Astrocyte of the spinal cord (primary cell): ENCODE measurements at regions not wholly inside any gene's neighbourhood (a gene's known extent, or its start where the extent isn't known, plus 50 kb on each side); places are given as distances from the start of the nearest gene placed in this dataset.
A peak's percentile ranks its signal among the peaks of the same experiment; 100 is the strongest.

Experiments
- DNase-seq: peaks from one replicate; pipeline ENCODE4 v3.0.0; 2011; ENCODE audit warnings: low read depth, low spot score
- H3K4me3 ChIP-seq: 2 replicates; pipeline ENCODE4 v1.5.1; 2011; ENCODE audit warnings: low read depth, mild to moderate bottlenecking, low read length, moderate library complexity
- in situ Hi-C: cut with HindIII; loops from 2 replicates; pipeline ENCODE4 v1.10.0; 2017; ENCODE audit warnings: low sequenced_read_pairs
- TF ChIP-seq, protein P1 (sequence below): IDR thresholded peaks from 2 replicates; pipeline ENCODE4 v1.5.1; 2012; ENCODE audit warnings: low read depth, mild to moderate bottlenecking, low read length, inconsistent platforms

DNA sequence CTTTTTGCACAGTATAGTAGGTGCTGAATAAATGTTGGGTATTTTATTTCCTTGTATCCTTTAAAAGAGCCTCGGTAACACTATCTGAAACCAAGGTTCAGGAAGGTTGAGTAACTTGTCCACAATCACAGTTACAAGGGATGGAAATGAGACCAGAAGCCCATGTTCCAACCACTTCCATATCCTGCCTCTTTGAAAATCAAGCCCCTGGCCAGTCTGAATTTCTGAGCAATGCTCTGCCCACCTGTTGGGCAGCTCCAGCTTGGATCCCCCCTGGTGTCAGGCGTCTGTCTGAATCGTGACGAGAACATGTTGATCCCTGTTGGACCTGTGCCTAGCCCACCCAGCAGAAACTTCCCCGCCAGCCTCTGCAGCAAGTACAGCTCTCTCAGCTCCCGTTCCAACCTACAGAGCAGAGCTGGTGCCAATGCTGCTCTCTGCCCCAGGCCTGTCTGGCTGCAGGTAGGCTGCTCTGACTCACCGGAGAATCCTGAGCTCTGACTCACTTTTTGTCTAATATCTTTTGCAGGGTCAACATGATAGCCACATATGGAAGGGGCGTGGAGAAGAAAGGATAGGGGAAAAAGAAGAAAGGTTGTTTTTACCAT lies 595.5 kb downstream of the INHBA start:
- in situ Hi-C loops, result no loop called here
- TF ChIP-seq, protein P1, sequence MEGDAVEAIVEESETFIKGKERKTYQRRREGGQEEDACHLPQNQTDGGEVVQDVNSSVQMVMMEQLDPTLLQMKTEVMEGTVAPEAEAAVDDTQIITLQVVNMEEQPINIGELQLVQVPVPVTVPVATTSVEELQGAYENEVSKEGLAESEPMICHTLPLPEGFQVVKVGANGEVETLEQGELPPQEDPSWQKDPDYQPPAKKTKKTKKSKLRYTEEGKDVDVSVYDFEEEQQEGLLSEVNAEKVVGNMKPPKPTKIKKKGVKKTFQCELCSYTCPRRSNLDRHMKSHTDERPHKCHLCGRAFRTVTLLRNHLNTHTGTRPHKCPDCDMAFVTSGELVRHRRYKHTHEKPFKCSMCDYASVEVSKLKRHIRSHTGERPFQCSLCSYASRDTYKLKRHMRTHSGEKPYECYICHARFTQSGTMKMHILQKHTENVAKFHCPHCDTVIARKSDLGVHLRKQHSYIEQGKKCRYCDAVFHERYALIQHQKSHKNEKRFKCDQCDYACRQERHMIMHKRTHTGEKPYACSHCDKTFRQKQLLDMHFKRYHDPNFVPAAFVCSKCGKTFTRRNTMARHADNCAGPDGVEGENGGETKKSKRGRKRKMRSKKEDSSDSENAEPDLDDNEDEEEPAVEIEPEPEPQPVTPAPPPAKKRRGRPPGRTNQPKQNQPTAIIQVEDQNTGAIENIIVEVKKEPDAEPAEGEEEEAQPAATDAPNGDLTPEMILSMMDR, result no peak
- no peak overlapping the region for H3K4me3 ChIP-seq
- peak; percentile 38 for DNase-seq

DNA sequence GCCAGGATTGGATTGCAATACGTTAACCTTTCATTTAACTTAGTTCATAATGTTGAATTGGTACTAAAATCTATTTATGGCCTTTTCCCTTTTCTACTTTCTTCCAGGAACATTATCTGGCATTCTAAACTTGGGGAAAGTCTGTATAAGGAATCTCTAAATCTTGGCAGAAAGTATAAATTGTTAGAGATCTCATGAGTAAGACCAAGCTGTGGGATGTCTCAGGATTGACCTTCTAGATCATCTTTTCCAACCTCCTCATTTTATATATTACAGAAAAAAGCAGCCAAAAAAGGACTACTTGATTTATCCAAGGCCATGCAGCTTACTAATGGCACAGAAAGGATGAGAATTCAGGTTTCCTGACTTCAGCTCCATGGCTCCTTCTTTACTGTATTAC lies 598.3 kb downstream of the INHBA start:
- no peak overlapping the region for H3K4me3 ChIP-seq
- DNase-seq, result no peak
- in situ Hi-C loops, result no loop called here
- TF ChIP-seq, protein P1, result no peak

DNA sequence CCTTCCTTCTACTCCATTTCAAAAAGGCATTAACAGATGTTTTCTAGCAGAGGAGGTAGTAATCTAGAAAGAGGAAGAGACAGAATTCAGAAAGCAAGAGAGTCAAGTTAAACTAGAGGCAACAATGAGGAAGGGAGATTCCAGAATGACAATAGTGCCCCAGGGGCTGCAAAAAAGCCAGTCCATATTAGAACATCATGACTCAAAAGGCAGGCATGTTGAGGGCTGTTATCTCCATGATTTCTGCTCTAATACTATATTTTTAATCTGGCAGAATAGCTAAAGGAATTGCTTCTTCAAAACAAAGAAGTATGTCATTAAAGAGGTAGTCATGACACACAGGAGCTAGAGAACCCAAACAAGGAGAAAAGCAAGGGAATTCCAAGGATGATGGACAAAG lies 599.6 kb downstream of the INHBA start:
- in situ Hi-C loops, result no loop called here
- TF ChIP-seq, protein P1, result no peak
- H3K4me3 ChIP-seq, result no peak overlapping the region
- DNase-seq, result no peak

DNA sequence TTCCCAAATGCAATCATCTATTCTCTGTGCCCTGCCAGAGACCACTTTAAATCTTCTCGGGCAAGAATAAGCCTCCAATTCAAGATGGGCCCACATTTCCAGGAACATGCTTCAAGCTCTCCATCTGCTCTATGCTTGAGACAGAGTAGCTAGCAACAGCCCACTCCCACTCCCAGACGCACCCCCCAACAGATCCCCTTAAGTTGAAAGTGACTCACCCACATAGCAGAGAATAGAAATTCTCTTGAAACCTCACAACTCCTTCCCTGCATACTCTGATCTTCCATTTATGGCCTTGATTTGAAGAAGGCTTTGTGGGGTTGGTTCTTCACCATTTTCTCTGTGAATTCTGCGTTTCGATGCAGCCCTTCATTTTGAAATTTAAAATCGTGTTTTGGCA lies 604.0 kb downstream of the INHBA start:
- in situ Hi-C loops, result no loop called here
- no peak for DNase-seq
- no peak overlapping the region for H3K4me3 ChIP-seq
- TF ChIP-seq, protein P1, result no peak

DNA sequence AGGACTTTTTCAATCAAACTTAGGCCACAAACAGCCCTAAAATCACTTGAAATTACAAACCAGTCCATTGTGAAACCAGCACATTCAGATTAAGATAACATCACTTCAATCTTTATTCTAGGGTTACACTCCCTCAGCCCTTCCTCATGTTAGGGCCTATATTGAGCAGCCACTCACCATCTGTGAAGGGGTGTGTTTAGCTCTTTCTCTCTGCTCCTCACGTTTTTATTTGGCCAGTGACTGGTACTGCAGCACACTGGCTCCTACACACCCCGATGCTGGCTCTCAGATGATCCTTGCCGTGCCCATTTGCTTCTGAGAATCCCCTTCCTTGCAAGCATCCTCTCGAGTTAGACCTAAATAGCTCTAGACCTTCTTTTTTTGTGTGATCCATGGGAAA lies 604.5 kb downstream of the INHBA start:
- no peak for DNase-seq
- H3K4me3 ChIP-seq, result no peak overlapping the region
- in situ Hi-C loops, result no loop called here
- TF ChIP-seq, protein P1, result no peak

DNA sequence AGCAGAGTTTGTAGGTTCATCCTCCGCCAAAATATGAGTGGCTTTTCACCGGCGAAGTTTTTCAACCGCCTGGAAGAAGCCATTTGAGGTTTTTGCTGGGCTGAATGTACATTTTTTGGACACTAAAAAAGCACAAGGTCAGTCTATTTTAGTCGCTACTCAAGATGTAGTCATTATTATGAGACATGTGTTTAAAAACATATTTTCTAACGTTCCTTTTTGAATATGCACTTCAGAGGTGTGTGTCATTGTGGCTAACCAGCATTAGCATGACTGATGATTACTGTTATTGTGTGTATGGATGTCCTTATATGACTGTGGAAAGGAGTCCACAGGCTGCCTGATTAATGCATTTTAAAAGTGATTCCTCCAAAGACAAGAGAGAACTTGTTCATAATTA lies 605.4 kb downstream of the INHBA start:
- TF ChIP-seq, protein P1, result no peak
- no peak overlapping the region for H3K4me3 ChIP-seq
- DNase-seq, result peak; percentile 86
- in situ Hi-C loops, result no loop called here

DNA sequence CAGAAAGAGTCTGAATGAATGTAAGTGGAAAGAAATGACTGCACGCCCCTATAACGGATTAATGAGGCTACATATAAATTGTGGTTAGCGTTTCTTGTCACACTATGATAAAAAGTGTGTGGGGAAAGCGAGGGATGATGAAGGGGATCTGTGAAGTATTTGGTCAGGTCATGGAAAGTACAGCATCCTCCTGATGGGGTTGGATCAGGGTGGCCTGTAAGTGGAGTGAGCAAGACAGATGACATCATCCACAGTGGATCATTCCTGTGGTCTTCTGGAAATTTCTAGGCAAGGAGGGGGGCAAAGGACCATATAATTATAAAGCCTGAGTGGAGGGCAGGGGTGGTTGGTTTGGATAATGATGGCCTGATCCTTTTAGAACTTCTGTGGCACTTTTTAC lies 606.0 kb downstream of the INHBA start:
- DNase-seq, result peak; percentile 88
- no peak overlapping the region for H3K4me3 ChIP-seq
- in situ Hi-C loops, result no loop called here
- TF ChIP-seq, protein P1, result no peak
